Neural progenitor cell (in vitro differentiated cells): ENCODE measurements at regions not wholly inside any gene's neighbourhood (a gene's known extent, or its start where the extent isn't known, plus 50 kb on each side); places are given as distances from the start of the nearest gene placed in this dataset.

Experiments used
- DNase-seq: peaks from one replicate; pipeline ENCODE4 v3.0.0-alpha.2; 2016; ENCODE audit warnings: low spot score
- H2AFZ ChIP-seq: fragments of 200-600 bp; sonication (generic); replicated peaks from 2 replicates; pipeline ENCODE4 v1.6.1; 2016; ENCODE audit warnings: antibody characterized with exemption
- H3F3A ChIP-seq: fragments of 200-600 bp; sonication (generic); 2 replicates; pipeline ENCODE4 v1.6.1; 2016; ENCODE audit warnings: antibody characterized with exemption, low read depth
- H3K27ac ChIP-seq: fragments of 200-600 bp; sonication (generic); 2 replicates; pipeline ENCODE4 v1.5.1; 2016; ENCODE audit warnings: mild to moderate bottlenecking
- H3K27me3 ChIP-seq: fragments of 200-600 bp; sonication (generic); 2 replicates; pipeline ENCODE4 v1.6.1; 2016; ENCODE audit warnings: mild to moderate bottlenecking, moderate library complexity
- H3K36me3 ChIP-seq: fragments of 200-600 bp; sonication (generic); 2 replicates; pipeline ENCODE4 v1.5.1; 2016
- H3K4me1 ChIP-seq: fragments of 200-600 bp; sonication (generic); 2 replicates; pipeline ENCODE4 v1.6.1; 2016; ENCODE audit warnings: mixed run types
- H3K4me2 ChIP-seq: fragments of 200-600 bp; sonication (generic); 2 replicates; pipeline ENCODE4 v1.6.1; 2016
- H3K4me3 ChIP-seq: fragments of 200-600 bp; sonication (generic); 2 replicates; pipeline ENCODE4 v1.5.1; 2016
- H3K79me2 ChIP-seq: fragments of 200-600 bp; sonication (generic); 2 replicates; pipeline ENCODE4 v1.6.1; 2016; ENCODE audit warnings: low read depth
- H3K9ac ChIP-seq: fragments of 200-600 bp; sonication (generic); 2 replicates; pipeline ENCODE4 v1.6.1; 2016
- H3K9me3 ChIP-seq: fragments of 200-600 bp; sonication (generic); 2 replicates; pipeline ENCODE4 v1.5.1; 2016; ENCODE audit warnings: low read depth
- H4K20me1 ChIP-seq: fragments of 200-600 bp; sonication (generic); 2 replicates; pipeline ENCODE4 v1.6.1; 2016; ENCODE audit warnings: low read depth
- H3K27ac Mint-ChIP-seq: 3 replicates; pipeline ENCODE4 v1.8.0; 2021; ENCODE audit warnings: mixed read lengths
- H3K27me3 Mint-ChIP-seq: 2 replicates; pipeline ENCODE4 v1.8.0; 2022; ENCODE audit warnings: low read depth, mild to moderate bottlenecking, inconsistent platforms, moderate library complexity, mixed read lengths; ENCODE audit not compliant: insufficient read depth
- H3K36me3 Mint-ChIP-seq: 3 replicates; pipeline ENCODE4 v1.8.0; 2021; ENCODE audit warnings: mixed read lengths
- H3K4me1 Mint-ChIP-seq: 3 replicates; pipeline ENCODE4 v1.8.0; 2021; ENCODE audit warnings: mixed read lengths
- H3K4me3 Mint-ChIP-seq: 3 replicates; pipeline ENCODE4 v1.8.0; 2021; ENCODE audit warnings: mild to moderate bottlenecking, moderate library complexity, mixed read lengths
- H3K9me3 Mint-ChIP-seq: 3 replicates; pipeline ENCODE4 v1.8.0; 2020; ENCODE audit warnings: mixed read lengths
- EZH2 ChIP-seq: fragments of 200-600 bp; sonication (generic); IDR thresholded peaks from 2 replicates; pipeline ENCODE4 v1.6.1; 2017; ENCODE audit warnings: antibody characterized with exemption, mild to moderate bottlenecking, moderate library complexity
- EZH2phosphoT487 ChIP-seq: fragments of 200-600 bp; sonication (generic); IDR thresholded peaks from 2 replicates; pipeline ENCODE4 v1.6.1; 2017; ENCODE audit warnings: antibody characterized with exemption
- TF ChIP-seq, protein P1 (sequence below): fragments of 200-600 bp; sonication (generic); IDR thresholded peaks from 2 replicates; pipeline ENCODE4 v1.5.1; 2017; ENCODE audit warnings: antibody characterized with exemption, mild to moderate bottlenecking

DNA sequence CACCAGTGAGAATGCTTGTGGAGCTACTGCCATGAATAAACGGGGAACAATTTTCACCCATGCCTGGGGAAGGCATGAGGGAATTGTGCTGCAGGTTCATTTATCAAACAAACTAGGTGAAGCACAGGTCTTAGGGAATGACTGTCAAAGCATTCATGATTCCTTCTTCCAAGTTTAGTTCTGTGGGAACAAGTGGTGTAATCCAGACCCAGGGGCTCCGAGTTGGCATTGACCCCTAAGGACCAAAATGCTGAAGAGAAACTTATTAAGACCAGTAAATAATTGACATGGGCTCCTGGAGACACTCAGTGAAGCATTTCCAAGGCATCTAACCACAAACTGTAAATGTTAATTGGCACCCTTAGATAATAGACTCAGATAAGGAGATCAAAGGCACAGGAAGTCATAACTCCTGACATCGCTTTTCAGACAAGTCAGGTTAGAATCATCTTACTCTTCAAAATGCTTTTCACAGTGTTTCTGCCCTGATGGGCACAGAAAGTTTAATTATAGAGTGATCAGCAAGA lies 96.9 kb downstream of the SPP2 start:
- Mint-ChIP-seq H3K27me3 (peaks cover 4% of the 10 kb centered on the region), H3K27ac (no peak overlapping the region), H3K36me3 (no peaks in the 10 kb centered on the region), H3K4me1 (peaks cover 12% of the 10 kb centered on the region), H3K4me3 (no peak overlapping the region), H3K9me3 (peaks cover 20% of the 10 kb centered on the region)
- H2AFZ ChIP-seq, result no peak overlapping the region
- H3K4me1 ChIP-seq, result no peaks in the 10 kb centered on the region
- TF ChIP-seq, protein P1, sequence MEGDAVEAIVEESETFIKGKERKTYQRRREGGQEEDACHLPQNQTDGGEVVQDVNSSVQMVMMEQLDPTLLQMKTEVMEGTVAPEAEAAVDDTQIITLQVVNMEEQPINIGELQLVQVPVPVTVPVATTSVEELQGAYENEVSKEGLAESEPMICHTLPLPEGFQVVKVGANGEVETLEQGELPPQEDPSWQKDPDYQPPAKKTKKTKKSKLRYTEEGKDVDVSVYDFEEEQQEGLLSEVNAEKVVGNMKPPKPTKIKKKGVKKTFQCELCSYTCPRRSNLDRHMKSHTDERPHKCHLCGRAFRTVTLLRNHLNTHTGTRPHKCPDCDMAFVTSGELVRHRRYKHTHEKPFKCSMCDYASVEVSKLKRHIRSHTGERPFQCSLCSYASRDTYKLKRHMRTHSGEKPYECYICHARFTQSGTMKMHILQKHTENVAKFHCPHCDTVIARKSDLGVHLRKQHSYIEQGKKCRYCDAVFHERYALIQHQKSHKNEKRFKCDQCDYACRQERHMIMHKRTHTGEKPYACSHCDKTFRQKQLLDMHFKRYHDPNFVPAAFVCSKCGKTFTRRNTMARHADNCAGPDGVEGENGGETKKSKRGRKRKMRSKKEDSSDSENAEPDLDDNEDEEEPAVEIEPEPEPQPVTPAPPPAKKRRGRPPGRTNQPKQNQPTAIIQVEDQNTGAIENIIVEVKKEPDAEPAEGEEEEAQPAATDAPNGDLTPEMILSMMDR, result no peak
- H4K20me1 ChIP-seq, result no peaks in the 10 kb centered on the region
- no peak for DNase-seq
- no peak overlapping the region for H3K9ac ChIP-seq
- no peaks in the 10 kb centered on the region for H3K36me3 ChIP-seq
- no peak overlapping the region for H3K27ac ChIP-seq
- H3K4me3 ChIP-seq, result no peak overlapping the region
- H3K27me3 ChIP-seq, result no peaks in the 10 kb centered on the region
- H3K79me2 ChIP-seq, result no peaks in the 10 kb centered on the region
- no peaks in the 10 kb centered on the region for H3F3A ChIP-seq
- H3K9me3 ChIP-seq, result no peaks in the 10 kb centered on the region
- no peak overlapping the region for H3K4me2 ChIP-seq

DNA sequence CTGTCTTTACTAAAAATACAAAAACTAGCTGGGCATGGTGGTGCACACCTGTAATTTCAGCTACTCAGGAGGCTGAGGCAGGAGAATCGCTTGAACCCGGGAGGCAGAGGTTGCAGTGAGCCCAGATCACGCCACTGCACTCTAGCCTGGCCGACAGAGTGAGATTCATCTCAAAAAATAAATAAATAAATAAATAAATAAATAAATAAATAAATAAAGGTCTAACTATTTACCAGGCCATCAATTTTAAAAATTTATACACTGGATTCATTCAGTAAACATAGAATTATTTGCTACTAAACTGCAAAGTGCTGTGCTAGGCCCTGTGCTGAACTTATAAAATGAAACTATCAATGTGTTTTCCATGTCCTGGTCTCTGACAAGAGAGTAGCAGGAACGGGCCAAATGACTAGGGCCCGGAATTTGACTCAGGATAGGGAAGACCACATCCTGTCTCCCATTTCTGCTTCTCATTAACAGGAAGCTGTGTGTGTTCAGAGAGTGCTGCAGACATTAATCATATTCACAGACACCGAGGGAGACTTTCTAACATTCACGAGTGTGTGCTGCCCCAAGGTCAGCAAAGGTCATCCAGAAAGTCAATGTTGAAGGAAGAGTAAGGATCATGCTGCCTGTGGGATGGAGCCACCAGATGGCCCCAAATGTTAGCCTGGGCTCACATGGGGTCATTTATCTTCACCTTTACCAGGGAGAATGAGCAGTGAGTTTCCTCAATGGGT lies 95.8 kb downstream of the SPP2 start:
- H3K79me2 ChIP-seq, result no peaks in the 10 kb centered on the region
- H2AFZ ChIP-seq, result no peak overlapping the region
- H4K20me1 ChIP-seq, result no peaks in the 10 kb centered on the region
- peaks cover 4% of the 10 kb centered on the region for H3K27me3 Mint-ChIP-seq
- H3K4me1 ChIP-seq, result no peaks in the 10 kb centered on the region
- H3K9ac ChIP-seq, result no peak overlapping the region
- DNase-seq, result no peak
- no peaks in the 10 kb centered on the region for H3K36me3 ChIP-seq
- H3K27ac Mint-ChIP-seq, result peak overlapping the region; percentile 57
- H3K9me3 Mint-ChIP-seq, result peaks cover 20% of the 10 kb centered on the region
- TF ChIP-seq EZH2phosphoT487, result no peak
- no peak for TF ChIP-seq EZH2
- TF ChIP-seq, protein P1, result no peak
- H3K4me2 ChIP-seq, result no peak overlapping the region
- H3K36me3 Mint-ChIP-seq, result no peaks in the 10 kb centered on the region
- H3K4me3 Mint-ChIP-seq, result no peak overlapping the region
- H3K4me3 ChIP-seq, result no peak overlapping the region
- no peaks in the 10 kb centered on the region for H3K27me3 ChIP-seq
- no peak overlapping the region for H3K27ac ChIP-seq
- H3F3A ChIP-seq, result no peaks in the 10 kb centered on the region
- peaks cover 12% of the 10 kb centered on the region for H3K4me1 Mint-ChIP-seq
- no peaks in the 10 kb centered on the region for H3K9me3 ChIP-seq

DNA sequence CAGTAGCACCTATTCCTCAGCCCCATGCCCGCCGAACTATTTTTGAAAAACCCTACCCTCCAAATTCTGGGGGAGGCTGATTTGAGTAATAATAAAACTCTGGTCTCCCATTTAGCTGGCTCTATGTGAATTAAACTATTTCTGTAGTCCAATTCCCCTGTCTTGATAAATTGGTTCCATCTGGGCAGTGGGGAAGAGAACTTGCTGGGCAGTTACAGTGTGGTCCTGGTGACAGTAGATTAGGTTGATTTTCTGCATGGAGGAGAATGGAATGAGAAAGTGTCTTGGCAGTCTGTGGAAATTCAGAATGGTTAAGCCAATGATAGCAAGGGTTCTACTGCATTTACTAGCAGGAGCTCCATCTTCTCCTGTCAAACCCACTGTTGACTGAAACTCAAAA lies 95.0 kb downstream of the SPP2 start:
- no peaks in the 10 kb centered on the region for H3K27me3 ChIP-seq
- H3K9ac ChIP-seq, result no peak overlapping the region
- no peaks in the 10 kb centered on the region for H3K36me3 Mint-ChIP-seq
- no peaks in the 10 kb centered on the region for H3F3A ChIP-seq
- peaks cover 4% of the 10 kb centered on the region for H3K27me3 Mint-ChIP-seq
- H3K4me3 ChIP-seq, result no peak overlapping the region
- peaks cover 18% of the 10 kb centered on the region for H3K9me3 Mint-ChIP-seq
- no peak overlapping the region for H3K4me3 Mint-ChIP-seq
- H3K79me2 ChIP-seq, result no peaks in the 10 kb centered on the region
- H4K20me1 ChIP-seq, result no peaks in the 10 kb centered on the region
- peaks cover 12% of the 10 kb centered on the region for H3K4me1 Mint-ChIP-seq
- no peak overlapping the region for H2AFZ ChIP-seq
- H3K4me2 ChIP-seq, result no peak overlapping the region
- DNase-seq, result no peak
- H3K36me3 ChIP-seq, result no peaks in the 10 kb centered on the region
- H3K27ac Mint-ChIP-seq, result no peak overlapping the region
- no peak overlapping the region for H3K27ac ChIP-seq
- no peaks in the 10 kb centered on the region for H3K9me3 ChIP-seq
- no peaks in the 10 kb centered on the region for H3K4me1 ChIP-seq
- TF ChIP-seq, protein P1, result no peak
- no peak for TF ChIP-seq EZH2phosphoT487
- TF ChIP-seq EZH2, result no peak
